Posterior cingulate gyrus (tissue), 11 donors: ENCODE measurements at regions not wholly inside any gene's neighbourhood (a gene's known extent, or its start where the extent isn't known, plus 50 kb on each side); places are given as distances from the start of the nearest gene placed in this dataset.

Experiments used
- DNase-seq, 10 donors: peaks; one replicate each; pipeline versions ENCODE4 v3.0.0 to v3.0.0-alpha.2; 2020 to 2021; ENCODE audit warnings: mixed read lengths in 3 of 10
- intact Hi-C: fragments of 100-400 bp; cut with DNase I; formaldehyde crosslinking; loops from one replicate; pipeline ENCODE4 v1.15.1; 2023

- DNase-seq, result no peak
- intact Hi-C loops, result no loop called here
Measured at GRCh38 chrX:142149919-142150318, 55.2 kb downstream of the MAGEC2 start.

- DNase-seq, result no peak
- intact Hi-C loops, result no loop called here
Measured at GRCh38 chrX:142134533-142134932, 70.6 kb downstream of the MAGEC2 start.

GRCh38 chrX:142096253-142096652, 108.8 kb downstream of the MAGEC2 start:
- DNase-seq, result no peak
- intact Hi-C loops, result no loop called here

- peak in 3 of 10 donors; percentile 10 to 65 (median 45) for DNase-seq
- intact Hi-C loops, result no loop called here
Measured at GRCh38 chrX:142095651-142096245, 109.3 kb downstream of the MAGEC2 start.

- peak in 1 of 10 donors; percentile 7 for DNase-seq
- intact Hi-C loops, result no loop called here
Measured at GRCh38 chrX:142089193-142089592, 115.9 kb downstream of the MAGEC2 start.

GRCh38 chrX:142084611-142085010, 120.5 kb downstream of the MAGEC2 start:
- DNase-seq, result no peak
- intact Hi-C loops, result no loop called here

- intact Hi-C loops, result no loop called here
Measured at GRCh38 chrX:142076633-142077032, 128.5 kb downstream of the MAGEC2 start.

GRCh38 chrX:142068365-142068764, 136.7 kb downstream of the MAGEC2 start:
- intact Hi-C loops, result no loop called here
- no peak for DNase-seq

More at GRCh38 chrX:142076633-142077032, 128.5 kb downstream of the MAGEC2 start:
- DNase-seq, result no peak

GRCh38 chrX:142060191-142060590, 144.9 kb downstream of the MAGEC2 start:
- DNase-seq, result no peak
- intact Hi-C loops, result no loop called here

- intact Hi-C loops, result no loop called here
- DNase-seq, result no peak
Measured at GRCh38 chrX:142054094-142054493, 150.4 kb downstream of the MAGEC1 start.

GRCh38 chrX:142052238-142052637, 148.5 kb downstream of the MAGEC1 start:
- no peak for DNase-seq
- intact Hi-C loops, result no loop called here

- intact Hi-C loops, result no loop called here
- DNase-seq, result no peak
Measured at GRCh38 chrX:142043196-142043595, 139.5 kb downstream of the MAGEC1 start.

GRCh38 chrX:142040906-142041305, 137.2 kb downstream of the MAGEC1 start:
- DNase-seq, result no peak
- intact Hi-C loops, result no loop called here

- intact Hi-C loops, result no loop called here
- no peak for DNase-seq
Measured at GRCh38 chrX:142036116-142036515, 132.4 kb downstream of the MAGEC1 start.

- no peak for DNase-seq
- intact Hi-C loops, result no loop called here
Measured at GRCh38 chrX:142005532-142005931, 101.8 kb downstream of the MAGEC1 start.

GRCh38 chrX:142002471-142002870, 98.8 kb downstream of the MAGEC1 start:
- intact Hi-C loops, result no loop called here
- no peak for DNase-seq

- intact Hi-C loops, result no loop called here
- no peak for DNase-seq
Measured at GRCh38 chrX:142001934-142002333, 98.2 kb downstream of the MAGEC1 start.

GRCh38 chrX:141989815-141990214, 86.1 kb downstream of the MAGEC1 start:
- DNase-seq, result no peak
- intact Hi-C loops, result no loop called here

- DNase-seq, result no peak
- intact Hi-C loops, result no loop called here
Measured at GRCh38 chrX:141989134-141989533, 85.4 kb downstream of the MAGEC1 start.

GRCh38 chrX:141982296-141982695, 78.6 kb downstream of the MAGEC1 start:
- intact Hi-C loops, result no loop called here
- no peak for DNase-seq

GRCh38 chrX:141975839-141976238, 72.1 kb downstream of the MAGEC1 start:
- intact Hi-C loops, result no loop called here
- no peak for DNase-seq

GRCh38 chrX:141969706-141970105, 66.0 kb downstream of the MAGEC1 start:
- intact Hi-C loops, result no loop called here
- DNase-seq, result no peak

GRCh38 chrX:141960578-141960977, 56.9 kb downstream of the MAGEC1 start:
- DNase-seq, result no peak
- intact Hi-C loops, result no loop called here
